ENCODE measurements at regions not wholly inside any gene's neighbourhood (a gene's known extent, or its start where the extent isn't known, plus 50 kb on each side); places are given as distances from the start of the nearest gene placed in this dataset.

DNA sequence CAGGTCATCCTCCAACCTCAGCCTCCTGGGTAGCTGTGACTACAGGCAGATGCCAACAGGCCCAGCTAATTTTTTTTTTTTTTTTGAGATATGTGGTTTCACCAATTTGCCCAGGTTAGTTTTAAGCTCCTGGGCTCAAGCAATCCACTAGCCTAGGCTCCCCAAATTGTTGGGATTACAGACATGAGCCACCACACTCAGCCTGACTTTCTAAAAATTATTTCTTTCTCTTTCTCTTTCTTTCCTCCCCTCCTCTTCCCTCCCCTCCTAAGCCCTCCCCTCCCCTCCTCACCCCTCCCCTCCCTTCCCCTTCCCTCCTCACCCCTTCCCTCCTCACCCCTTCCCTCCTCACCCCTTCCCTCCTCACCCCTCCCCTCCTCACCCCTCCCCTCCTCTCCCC is 127.3 kb downstream of the BTBD3 start:
- TF ChIP-seq CTCF (IDR thresholded peaks at IDR 0.05; ENCODE audit: low read depth, low read length, missing control alignments) = no peak
- no peak overlapping the region for H3K4me3 ChIP-seq (ENCODE audit: low read depth, low read length)
- no peaks in the 10 kb centered on the region for H3K36me3 ChIP-seq (replicated peaks)
- no peak for DNase-seq
- in situ Hi-C loops (cut with HindIII; ENCODE audit: low pct_ligation_motif_present, low sequenced_read_pairs) = no loop called here
- no peak overlapping the region for H3K27ac ChIP-seq
- no peaks in the 10 kb centered on the region for H3K27me3 ChIP-seq (replicated peaks)

DNA sequence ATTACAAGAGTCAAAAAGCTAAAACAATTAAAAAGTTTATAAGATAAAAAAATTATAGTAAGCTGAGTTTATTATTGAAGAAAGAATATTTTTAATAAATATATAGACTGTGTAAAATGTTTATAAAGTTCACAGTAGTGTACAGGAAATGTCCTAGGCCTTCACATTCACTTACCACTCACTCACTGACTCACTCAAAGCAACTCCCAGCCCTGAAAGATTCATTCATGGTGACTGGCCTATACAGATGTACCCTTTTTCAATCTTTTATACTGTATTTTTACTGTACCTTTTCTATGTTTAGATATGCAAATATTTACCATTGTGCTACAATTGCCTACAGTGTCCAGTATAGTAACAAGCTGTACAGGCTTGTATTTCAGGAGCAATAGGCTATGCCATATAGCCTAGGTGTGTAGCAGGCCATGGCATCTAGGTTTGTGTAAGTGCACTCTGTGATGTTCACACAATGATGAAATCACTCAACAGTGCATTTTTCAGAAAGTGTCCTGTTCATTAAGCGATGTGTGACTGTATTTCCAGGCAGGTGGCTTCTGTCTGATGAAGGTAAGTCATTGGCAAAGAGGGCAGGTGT is 130.2 kb downstream of the BTBD3 start:
- Histone ChIP-seq H3K4me3 (ENCODE audit: low read depth, low read length) (no peak overlapping the region), H3K27ac (peak overlapping the region; percentile 19), H3K27me3 (replicated peaks) (no peaks in the 10 kb centered on the region), H3K36me3 (replicated peaks) (no peaks in the 10 kb centered on the region)
- DNase-seq = peak; percentile 67
- TF ChIP-seq CTCF (IDR thresholded peaks at IDR 0.05; ENCODE audit: low read depth, low read length, missing control alignments) = no peak
- in situ Hi-C loops (cut with HindIII; ENCODE audit: low pct_ligation_motif_present, low sequenced_read_pairs) = no loop called here

- in situ Hi-C loops (cut with HindIII; ENCODE audit: low pct_ligation_motif_present, low sequenced_read_pairs) = no loop called here
- no peak for TF ChIP-seq CTCF (IDR thresholded peaks at IDR 0.05; ENCODE audit: low read depth, low read length, missing control alignments)
- Histone ChIP-seq H3K27ac (no peak overlapping the region), H3K27me3 (replicated peaks) (no peaks in the 10 kb centered on the region), H3K36me3 (replicated peaks) (no peaks in the 10 kb centered on the region), H3K4me3 (ENCODE audit: low read depth, low read length) (no peak overlapping the region)
- DNase-seq = peak; percentile 81
Measured at GRCh38 chr20:12049125-12049524, 131.4 kb downstream of the BTBD3 start.

DNA sequence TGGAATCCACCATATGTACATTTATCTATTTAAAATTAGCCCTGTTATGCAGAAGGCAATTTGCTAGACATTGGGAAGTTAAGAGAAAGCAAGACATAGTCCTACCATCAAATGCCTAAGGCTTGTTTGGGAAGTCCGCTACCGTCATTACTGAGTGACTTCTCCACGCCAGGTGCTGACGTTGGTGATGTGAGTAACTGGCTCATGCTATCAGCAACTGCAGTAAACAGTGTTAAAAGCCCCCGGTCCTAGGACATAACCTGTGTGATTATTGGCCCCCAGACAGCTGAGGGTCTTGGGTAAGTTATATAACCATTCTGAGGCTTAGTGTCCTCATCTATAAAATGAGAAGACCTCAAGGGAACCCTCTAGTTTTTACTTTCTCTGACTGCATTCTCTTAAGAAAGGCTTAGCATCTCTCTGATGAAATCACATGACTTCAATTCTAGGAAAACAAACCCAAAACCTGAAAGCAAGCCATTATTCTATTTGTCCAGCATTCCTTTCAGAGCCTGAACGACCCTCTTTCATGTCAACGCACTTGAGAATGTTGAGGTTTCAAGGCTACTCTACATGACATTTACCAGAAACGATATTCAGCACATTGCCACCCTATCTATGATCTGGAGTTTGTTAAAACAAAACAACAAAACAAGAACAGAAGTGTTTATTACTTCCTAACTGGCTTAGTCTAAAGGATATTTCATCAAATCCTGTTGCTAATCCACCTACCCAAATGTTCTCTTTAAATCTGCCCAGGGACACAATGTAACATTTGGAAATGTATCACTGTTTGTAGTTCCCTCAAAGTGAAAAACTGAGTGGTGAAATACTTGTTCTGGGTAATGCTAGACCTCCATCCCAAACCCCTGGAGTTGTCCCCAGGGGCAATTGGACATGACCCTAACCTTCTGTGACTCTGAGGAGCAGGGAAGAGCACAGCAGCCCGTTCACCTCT is 133.8 kb downstream of the BTBD3 start:
- in situ Hi-C loops (cut with HindIII; ENCODE audit: low pct_ligation_motif_present, low sequenced_read_pairs) = no loop called here
- TF ChIP-seq CTCF (IDR thresholded peaks at IDR 0.05; ENCODE audit: low read depth, low read length, missing control alignments) = no peak
- H3K27ac ChIP-seq = no peak overlapping the region
- H3K36me3 ChIP-seq (replicated peaks) = no peaks in the 10 kb centered on the region
- no peaks in the 10 kb centered on the region for H3K27me3 ChIP-seq (replicated peaks)
- no peak overlapping the region for H3K4me3 ChIP-seq (ENCODE audit: low read depth, low read length)
- DNase-seq = no peak

DNA sequence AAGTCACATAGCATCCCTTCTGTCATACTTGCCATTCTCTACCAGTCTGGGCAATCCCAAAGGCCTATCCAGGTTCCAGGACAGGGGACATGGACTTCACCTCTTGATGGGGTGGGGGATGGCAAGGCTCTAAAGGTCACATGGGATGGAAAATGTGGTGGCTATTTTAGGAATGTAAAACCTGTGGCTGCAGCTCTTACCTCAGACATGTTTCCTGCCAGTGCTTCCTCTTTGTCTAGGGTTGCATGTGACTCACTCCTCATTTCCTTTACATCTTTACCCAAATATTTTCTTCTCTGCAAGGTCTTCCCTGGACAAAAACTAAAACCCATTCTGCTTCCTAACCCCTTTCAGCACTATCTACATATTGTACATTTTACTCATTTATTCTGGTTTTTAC is 135.7 kb downstream of the BTBD3 start:
- no peak for TF ChIP-seq CTCF (IDR thresholded peaks at IDR 0.05; ENCODE audit: low read depth, low read length, missing control alignments)
- DNase-seq = peak; percentile 71
- Histone ChIP-seq H3K36me3 (replicated peaks) (no peaks in the 10 kb centered on the region), H3K27ac (no peak overlapping the region), H3K4me3 (ENCODE audit: low read depth, low read length) (no peak overlapping the region), H3K27me3 (replicated peaks) (no peaks in the 10 kb centered on the region)
- in situ Hi-C loops (cut with HindIII; ENCODE audit: low pct_ligation_motif_present, low sequenced_read_pairs) = no loop called here

Measured in brain microvascular endothelial cell (primary cell).